GM18873 (cell line): ENCODE measurements at regions not wholly inside any gene's neighbourhood (a gene's known extent, or its start where the extent isn't known, plus 50 kb on each side); places are given as distances from the start of the nearest gene placed in this dataset.
"Not testable (repeated sequence)": the region's sequence is repeated elsewhere in the genome, so short reads cannot be mapped to it uniquely, and the experiment has no call there.

Experiments
- ATAC-seq: cut with Tn5 transposase; IDR thresholded peaks from one replicate; pipeline ENCODE4 v1.9.1; 2021; ENCODE audit warnings: mild to moderate bottlenecking, moderate library complexity, moderate number of reproducible peaks; ENCODE audit not compliant: unreplicated experiment, low FRiP score

- ATAC-seq, result no peak
Observed at GRCh38 chr1:184889166-184889565, 85.1 kb downstream of the NIBAN1 start.

GRCh38 chr1:184888505-184888904, 85.8 kb downstream of the NIBAN1 start:
- no peak for ATAC-seq

- no peak for ATAC-seq
Observed at GRCh38 chr1:184882957-184883815, 91.1 kb downstream of the NIBAN1 start.

GRCh38 chr1:184881941-184882913, 92.1 kb downstream of the NIBAN1 start:
- no peak for ATAC-seq

GRCh38 chr1:184879876-184880557, 94.3 kb downstream of the NIBAN1 start:
- ATAC-seq, result no peak

- no peak for ATAC-seq
Observed at GRCh38 chr1:184878602-184879001, 95.7 kb downstream of the NIBAN1 start.

- ATAC-seq, result no peak
Observed at GRCh38 chr1:184878002-184878401, 96.3 kb downstream of the NIBAN1 start.

GRCh38 chr1:184876015-184876414, 98.3 kb downstream of the NIBAN1 start:
- not testable (repeated sequence) for ATAC-seq

GRCh38 chr1:184875218-184875617, 99.1 kb downstream of the NIBAN1 start:
- no peak for ATAC-seq

- no peak for ATAC-seq
Observed at GRCh38 chr1:184870319-184870718, 104.0 kb downstream of the NIBAN1 start.

GRCh38 chr1:184867866-184868689, 106.2 kb downstream of the NIBAN1 start:
- ATAC-seq, result no peak

- peak; percentile 91 for ATAC-seq
Observed at GRCh38 chr1:184866991-184867788, 107.1 kb downstream of the NIBAN1 start.

GRCh38 chr1:184866586-184866985, 107.7 kb downstream of the NIBAN1 start:
- peak; percentile 6 for ATAC-seq

- no peak for ATAC-seq
Observed at GRCh38 chr1:184865831-184866230, 108.5 kb downstream of the NIBAN1 start.

- no peak for ATAC-seq
Observed at GRCh38 chr1:184861755-184862336, 107.2 kb upstream of the EDEM3 start.

GRCh38 chr1:184860985-184861754, 106.5 kb upstream of the EDEM3 start:
- peak; percentile 79 for ATAC-seq

- ATAC-seq, result peak; percentile 1
Observed at GRCh38 chr1:184860535-184860934, 105.9 kb upstream of the EDEM3 start.
